ENCODE measurements at regions not wholly inside any gene's neighbourhood (a gene's known extent, or its start where the extent isn't known, plus 50 kb on each side); places are given as distances from the start of the nearest gene placed in this dataset.

GRCh38 chr13:59277106-59277505 lies 886.6 kb downstream of the DIAPH3 start:
- H3K36me3 ChIP-seq = no peaks in the 10 kb centered on the region
- H3K4me3 ChIP-seq = no peak overlapping the region
- H3K27me3 ChIP-seq = no peaks in the 10 kb centered on the region
- DNase-seq (no peak), ATAC-seq (no peak)
- intact Hi-C loops (cut with DNase I) = no loop called here
- no peak overlapping the region for H3K27ac ChIP-seq
- H3K4me1 ChIP-seq = no peaks in the 10 kb centered on the region
- TF ChIP-seq, protein P1, sequence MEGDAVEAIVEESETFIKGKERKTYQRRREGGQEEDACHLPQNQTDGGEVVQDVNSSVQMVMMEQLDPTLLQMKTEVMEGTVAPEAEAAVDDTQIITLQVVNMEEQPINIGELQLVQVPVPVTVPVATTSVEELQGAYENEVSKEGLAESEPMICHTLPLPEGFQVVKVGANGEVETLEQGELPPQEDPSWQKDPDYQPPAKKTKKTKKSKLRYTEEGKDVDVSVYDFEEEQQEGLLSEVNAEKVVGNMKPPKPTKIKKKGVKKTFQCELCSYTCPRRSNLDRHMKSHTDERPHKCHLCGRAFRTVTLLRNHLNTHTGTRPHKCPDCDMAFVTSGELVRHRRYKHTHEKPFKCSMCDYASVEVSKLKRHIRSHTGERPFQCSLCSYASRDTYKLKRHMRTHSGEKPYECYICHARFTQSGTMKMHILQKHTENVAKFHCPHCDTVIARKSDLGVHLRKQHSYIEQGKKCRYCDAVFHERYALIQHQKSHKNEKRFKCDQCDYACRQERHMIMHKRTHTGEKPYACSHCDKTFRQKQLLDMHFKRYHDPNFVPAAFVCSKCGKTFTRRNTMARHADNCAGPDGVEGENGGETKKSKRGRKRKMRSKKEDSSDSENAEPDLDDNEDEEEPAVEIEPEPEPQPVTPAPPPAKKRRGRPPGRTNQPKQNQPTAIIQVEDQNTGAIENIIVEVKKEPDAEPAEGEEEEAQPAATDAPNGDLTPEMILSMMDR (IDR thresholded peaks at IDR 0.05) = no peak
- TF ChIP-seq POLR2A (IDR thresholded peaks at IDR 0.05) = no peak
- H3K9me3 ChIP-seq = no peaks in the 10 kb centered on the region

DNA sequence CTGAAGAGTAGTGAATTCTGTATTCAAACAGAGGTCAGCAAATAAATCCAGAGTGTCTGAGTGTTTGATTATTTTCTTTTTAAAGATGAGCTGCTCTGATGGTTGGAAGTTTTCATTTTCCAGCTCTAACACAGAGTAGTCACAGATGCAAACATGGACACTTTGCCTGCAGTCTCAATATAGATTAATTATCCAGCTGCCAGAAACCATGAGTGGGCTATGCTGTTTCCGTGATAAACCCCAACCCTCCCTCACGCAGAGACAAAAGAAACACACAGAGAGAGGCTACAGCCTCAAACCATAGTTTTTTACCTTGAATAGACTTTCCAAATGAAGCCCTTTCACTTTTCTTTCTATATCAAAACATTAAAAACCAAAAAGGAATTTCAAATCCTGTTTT lies 884.7 kb downstream of the DIAPH3 start:
- no peak for TF ChIP-seq POLR2A (IDR thresholded peaks at IDR 0.05)
- TF ChIP-seq, protein P1 (IDR thresholded peaks at IDR 0.05) = no peak
- DNase-seq (no peak), ATAC-seq (no peak)
- H3K27ac ChIP-seq = no peak overlapping the region
- intact Hi-C loops (cut with DNase I) = no loop called here
- H3K4me1 ChIP-seq = no peaks in the 10 kb centered on the region
- H3K4me3 ChIP-seq = no peak overlapping the region
- H3K9me3 ChIP-seq = no peaks in the 10 kb centered on the region
- no peaks in the 10 kb centered on the region for H3K36me3 ChIP-seq
- H3K27me3 ChIP-seq = no peaks in the 10 kb centered on the region
- 35 to 47% (median 43%) methylated on average over 2 of the region's 2 CpGs for WGBS, 4 donors

DNA sequence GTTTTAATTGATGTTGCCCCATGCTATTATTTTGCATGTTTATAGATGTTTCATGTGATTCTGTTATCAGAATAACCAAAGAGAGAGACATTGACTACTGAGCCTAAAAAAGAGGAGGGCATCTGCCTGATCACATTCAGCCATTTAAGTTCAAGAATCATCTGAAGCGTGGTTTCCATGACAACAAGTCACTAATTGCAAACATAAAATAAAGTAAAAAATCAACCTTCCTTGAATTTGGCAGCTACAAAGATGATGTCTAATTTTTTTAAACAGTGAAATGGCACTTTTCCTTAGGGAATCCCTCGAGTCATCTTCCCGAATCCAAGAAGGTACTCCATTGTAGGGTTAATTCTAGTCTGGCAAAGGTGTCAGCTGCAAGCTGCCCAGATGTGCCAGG lies 884.2 kb downstream of the DIAPH3 start:
- intact Hi-C loops (cut with DNase I) = no loop called here
- ATAC-seq = no peak
- no peaks in the 10 kb centered on the region for H3K4me1 ChIP-seq
- no peak for DNase-seq
- no peaks in the 10 kb centered on the region for H3K36me3 ChIP-seq
- 83 to 90% (median 88%) methylated on average over 3 of the region's 3 CpGs for WGBS, 4 donors
- H3K9me3 ChIP-seq = no peaks in the 10 kb centered on the region
- H3K27me3 ChIP-seq = no peaks in the 10 kb centered on the region
- TF ChIP-seq, protein P1 (IDR thresholded peaks at IDR 0.05) = no peak
- no peak overlapping the region for H3K27ac ChIP-seq
- H3K4me3 ChIP-seq = no peak overlapping the region

GRCh38 chr13:59280297-59280696 lies 883.4 kb downstream of the DIAPH3 start:
- H3K4me1 ChIP-seq = no peaks in the 10 kb centered on the region
- intact Hi-C loops (cut with DNase I) = no loop called here
- no peaks in the 10 kb centered on the region for H3K36me3 ChIP-seq
- H3K4me3 ChIP-seq = no peak overlapping the region
- TF ChIP-seq POLR2A (IDR thresholded peaks at IDR 0.05) = no peak
- TF ChIP-seq, protein P1 (IDR thresholded peaks at IDR 0.05) = no peak
- no peak for ATAC-seq
- H3K27me3 ChIP-seq = no peaks in the 10 kb centered on the region
- no peaks in the 10 kb centered on the region for H3K9me3 ChIP-seq
- no peak overlapping the region for H3K27ac ChIP-seq
- 70 to 78% (median 74%) methylated on average over 2 of the region's 2 CpGs for WGBS, 4 donors
- no peak for DNase-seq

Measured in heart left ventricle (tissue), 16 donors.